GM12873 (cell line): ENCODE measurements at regions not wholly inside any gene's neighbourhood (a gene's known extent, or its start where the extent isn't known, plus 50 kb on each side); places are given as distances from the start of the nearest gene placed in this dataset.

Experiments
- CTCF ChIP-seq: IDR thresholded peaks from 2 replicates; pipeline ENCODE4 v1.5.1; 2012; ENCODE audit warnings: low read depth, mild to moderate bottlenecking, moderate library complexity, low read length, control low read depth; ENCODE audit not compliant: insufficient read depth; ENCODE audit errors: missing control alignments

DNA sequence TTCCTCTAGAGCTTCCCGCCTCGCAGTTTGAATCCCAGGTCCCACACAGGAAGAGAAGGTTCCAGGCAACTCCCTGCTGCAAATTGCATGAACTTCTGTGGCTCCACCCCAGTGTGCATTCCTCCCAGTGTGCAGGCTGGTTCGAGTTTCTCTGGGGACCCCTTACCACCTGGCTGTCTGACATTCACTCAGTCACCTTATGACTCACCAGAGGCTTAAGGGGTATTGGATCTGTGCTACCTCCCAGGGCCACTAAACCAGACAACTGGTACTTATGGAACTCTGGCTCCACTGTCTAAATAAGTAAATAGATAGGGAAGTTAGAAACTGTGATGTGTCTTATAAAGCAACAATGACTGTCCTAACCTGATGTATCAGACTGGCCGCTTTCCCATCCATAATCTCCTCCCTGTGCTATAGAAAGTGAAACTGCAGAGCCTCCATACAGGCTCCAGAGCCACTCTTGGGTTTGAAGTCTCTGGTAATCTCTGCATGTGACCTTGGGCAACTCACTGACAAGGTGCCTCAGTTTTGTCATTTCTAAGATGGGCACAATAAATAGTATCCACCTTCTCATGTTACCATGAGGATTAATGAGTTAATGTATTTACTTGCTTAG is 720.6 kb downstream of the SEMA5A start:
- no peak for TF ChIP-seq CTCF

- TF ChIP-seq CTCF: no peak
Measured at GRCh38 chr5:8826508-8826907, 719.4 kb downstream of the SEMA5A start.

DNA sequence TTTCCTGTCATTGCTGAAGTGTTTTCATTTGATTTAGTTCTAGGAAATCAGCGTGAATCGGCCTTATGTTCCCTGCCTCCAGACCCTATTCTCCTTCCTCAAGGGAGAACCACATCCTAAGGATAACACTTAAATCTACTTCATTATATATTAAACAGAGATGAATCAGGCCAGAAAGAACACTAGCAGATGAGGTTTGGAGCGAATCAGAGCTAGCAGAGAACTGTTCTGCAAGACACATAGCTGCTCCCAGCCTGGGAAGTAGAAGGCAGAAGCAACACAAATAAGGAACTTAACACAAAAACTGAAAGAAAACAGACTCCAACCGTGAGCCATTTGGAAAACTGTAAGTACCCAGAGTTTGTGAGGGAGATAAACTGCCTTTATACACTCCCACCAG is 718.2 kb downstream of the SEMA5A start:
- TF ChIP-seq CTCF: no peak

- no peak for TF ChIP-seq CTCF
Measured at GRCh38 chr5:8828596-8829322, 717.1 kb downstream of the SEMA5A start.

DNA sequence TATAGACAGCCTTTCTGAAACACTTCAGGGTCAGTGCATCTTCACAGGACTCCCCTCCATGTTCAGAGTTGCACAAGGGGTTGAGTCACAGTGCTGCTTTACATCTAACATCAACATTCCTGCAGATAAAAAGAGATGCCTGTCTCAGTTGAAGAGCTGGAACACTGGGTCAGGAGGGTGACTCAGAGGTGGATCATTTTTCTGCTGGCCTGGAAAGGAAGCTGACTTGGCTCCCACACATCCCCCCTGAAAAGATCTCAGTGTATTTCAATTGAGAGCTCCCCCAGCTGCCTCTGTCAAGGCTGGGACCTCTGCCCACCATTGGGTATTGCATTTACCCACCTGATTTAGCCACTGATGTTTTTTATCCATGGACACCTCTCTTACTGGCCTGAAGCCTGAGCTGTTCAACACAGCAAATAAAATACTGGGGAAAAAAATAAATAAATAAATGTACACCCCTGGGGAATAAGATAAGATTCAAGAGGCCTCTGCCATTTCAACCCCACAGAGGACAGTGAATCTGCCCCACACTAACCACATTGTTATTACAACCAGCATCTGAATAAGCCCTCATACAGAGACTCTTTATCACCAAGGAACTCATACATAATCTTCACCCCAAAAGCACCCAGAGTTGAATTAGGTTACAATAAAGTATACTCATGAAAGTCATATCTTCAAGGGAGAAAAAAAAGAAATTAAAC is 716.4 kb downstream of the SEMA5A start:
- no peak for TF ChIP-seq CTCF

- TF ChIP-seq CTCF: no peak
Measured at GRCh38 chr5:8831251-8831650, 714.6 kb downstream of the SEMA5A start.

DNA sequence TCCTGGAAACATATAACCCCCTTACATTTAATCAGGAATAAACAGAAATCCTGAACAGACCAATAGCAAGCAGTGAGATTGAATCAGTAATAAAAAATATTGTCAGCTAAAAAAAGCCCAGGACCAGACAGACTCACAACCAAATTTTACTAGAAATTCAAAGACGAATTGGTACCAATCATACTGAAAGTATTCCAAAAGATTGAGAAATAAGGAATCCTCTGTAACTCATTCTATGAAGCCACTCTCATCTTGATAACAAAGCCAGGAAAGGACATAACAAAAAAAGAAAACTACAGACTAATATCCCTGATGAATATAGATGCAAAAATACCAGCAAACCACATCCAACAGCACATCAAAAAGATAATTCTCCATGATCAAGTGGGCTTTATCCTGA is 714.0 kb downstream of the SEMA5A start:
- TF ChIP-seq CTCF: no peak
